Uterus (tissue), 2 donors: ENCODE measurements at regions not wholly inside any gene's neighbourhood (a gene's known extent, or its start where the extent isn't known, plus 50 kb on each side); places are given as distances from the start of the nearest gene placed in this dataset.

Experiments used
- POLR2A ChIP-seq, 2 donors: fragments of 450-650 bp; IDR thresholded peaks; one replicate each; pipeline ENCODE4 v1.6.1; 2016; ENCODE audit warnings: antibody characterized with exemption in 2 of 2, mild to moderate bottlenecking in 1 of 2, moderate library complexity in 1 of 2
- TF ChIP-seq, protein P1 (sequence below), 4 experiments: fragments of 200-600 bp in 2 of 4; fragments of 450-650 bp in 2 of 4; sonication (generic) in 2 of 4; IDR thresholded peaks; one replicate each; pipeline ENCODE4 v1.5.1; 2016 to 2019; ENCODE audit warnings: antibody characterized with exemption in 4 of 4, mild to moderate bottlenecking in 2 of 4, moderate library complexity in 1 of 4

DNA sequence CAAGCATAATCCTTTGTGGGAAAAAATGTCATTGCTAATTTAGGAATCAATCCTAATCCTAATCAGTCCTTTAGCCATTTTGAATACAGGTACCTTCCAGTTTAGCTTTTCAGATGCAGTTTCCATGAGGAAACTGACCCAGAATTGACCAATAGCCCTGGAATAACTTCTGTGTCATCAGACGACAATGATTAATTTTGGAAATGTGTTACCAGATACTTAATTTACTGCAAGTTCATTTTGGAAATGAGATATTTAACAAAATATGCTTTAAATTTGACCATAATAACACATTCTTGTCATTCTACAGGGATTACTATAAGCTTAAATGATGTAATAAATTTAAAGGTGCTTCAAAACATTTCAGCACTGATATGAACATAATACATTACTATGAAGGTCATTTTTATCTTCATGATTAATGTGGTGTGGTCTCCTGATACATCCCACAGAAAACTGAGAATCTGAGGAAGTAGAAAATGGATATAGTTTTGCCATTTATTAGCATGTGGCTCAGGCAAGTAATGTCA lies 129.8 kb upstream of the SH3BP4 start:
- TF ChIP-seq, protein P1, sequence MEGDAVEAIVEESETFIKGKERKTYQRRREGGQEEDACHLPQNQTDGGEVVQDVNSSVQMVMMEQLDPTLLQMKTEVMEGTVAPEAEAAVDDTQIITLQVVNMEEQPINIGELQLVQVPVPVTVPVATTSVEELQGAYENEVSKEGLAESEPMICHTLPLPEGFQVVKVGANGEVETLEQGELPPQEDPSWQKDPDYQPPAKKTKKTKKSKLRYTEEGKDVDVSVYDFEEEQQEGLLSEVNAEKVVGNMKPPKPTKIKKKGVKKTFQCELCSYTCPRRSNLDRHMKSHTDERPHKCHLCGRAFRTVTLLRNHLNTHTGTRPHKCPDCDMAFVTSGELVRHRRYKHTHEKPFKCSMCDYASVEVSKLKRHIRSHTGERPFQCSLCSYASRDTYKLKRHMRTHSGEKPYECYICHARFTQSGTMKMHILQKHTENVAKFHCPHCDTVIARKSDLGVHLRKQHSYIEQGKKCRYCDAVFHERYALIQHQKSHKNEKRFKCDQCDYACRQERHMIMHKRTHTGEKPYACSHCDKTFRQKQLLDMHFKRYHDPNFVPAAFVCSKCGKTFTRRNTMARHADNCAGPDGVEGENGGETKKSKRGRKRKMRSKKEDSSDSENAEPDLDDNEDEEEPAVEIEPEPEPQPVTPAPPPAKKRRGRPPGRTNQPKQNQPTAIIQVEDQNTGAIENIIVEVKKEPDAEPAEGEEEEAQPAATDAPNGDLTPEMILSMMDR (IDR thresholded peaks at IDR 0.05), result no peak
- TF ChIP-seq POLR2A (IDR thresholded peaks at IDR 0.05), result no peak
